PC-9 (cell line): ENCODE measurements at regions not wholly inside any gene's neighbourhood (a gene's known extent, or its start where the extent isn't known, plus 50 kb on each side); places are given as distances from the start of the nearest gene placed in this dataset.

Experiments used
- CTCF ChIP-seq: fragments of 200-600 bp; sonication (generic); conservative IDR thresholded peaks from 2 replicates; pipeline ENCODE4 v1.6.1; 2017; ENCODE audit warnings: mixed run types, antibody characterized with exemption, mild to moderate bottlenecking, moderate library complexity
- EZH2 ChIP-seq: fragments of 200-600 bp; sonication (generic); IDR thresholded peaks from 2 replicates; pipeline ENCODE4 v1.8.0; 2017; ENCODE audit warnings: antibody characterized with exemption, low read depth

GRCh38 chr17:49910094-49910857 lies 58.7 kb upstream of the DLX4 start:
- TF ChIP-seq CTCF = no peak
- TF ChIP-seq EZH2 = no peak
